ENCODE measurements at regions not wholly inside any gene's neighbourhood (a gene's known extent, or its start where the extent isn't known, plus 50 kb on each side); places are given as distances from the start of the nearest gene placed in this dataset.

DNA sequence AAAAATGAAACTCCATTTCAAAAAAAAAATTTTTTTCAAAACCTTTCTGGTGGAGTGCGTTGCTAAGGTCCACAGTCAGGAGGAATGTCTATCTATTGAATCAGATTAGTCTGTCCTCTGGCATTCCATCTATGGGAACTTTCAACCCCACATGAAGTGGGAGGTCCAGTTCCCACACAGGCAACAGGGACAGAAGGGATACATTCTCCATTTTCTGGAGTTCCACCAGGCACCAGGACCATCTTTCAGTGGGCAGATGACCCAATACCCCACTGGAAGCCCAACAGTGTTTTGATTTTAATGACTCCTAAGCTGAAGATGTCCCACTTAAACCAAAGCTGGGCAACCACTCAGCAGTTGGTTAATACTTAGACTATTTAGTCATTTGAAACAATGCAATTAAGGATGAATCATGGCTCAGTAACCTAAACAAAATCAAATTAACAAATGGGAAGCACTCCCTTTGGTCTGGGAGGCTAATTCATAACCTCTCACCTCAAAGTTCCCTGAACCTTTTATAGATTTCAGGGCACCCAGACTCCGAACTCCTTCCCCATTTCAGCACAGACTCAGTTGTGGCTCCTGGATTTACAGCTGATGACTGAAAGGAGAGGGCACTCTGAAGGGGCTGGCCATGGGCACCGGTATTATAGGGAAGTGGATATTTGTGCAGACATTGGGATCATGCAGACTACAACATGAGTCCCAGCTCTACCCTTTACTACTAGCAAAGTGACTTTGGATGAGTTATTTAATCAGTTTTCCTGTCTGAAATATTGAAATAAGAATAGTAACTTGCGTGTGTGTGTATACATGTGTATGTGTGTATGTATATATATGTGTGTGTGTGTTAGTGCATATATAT, 264.3 kb upstream of the LRTM1 start:
- no peak for TF ChIP-seq POLR2AphosphoS5 (IDR thresholded peaks at IDR 0.05; ENCODE audit: low read length)
- TF ChIP-seq RAD21 (IDR thresholded peaks at IDR 0.05; ENCODE audit: insufficient read depth, low read depth, low read length) = no peak
- no peak for TF ChIP-seq NR2C2 (IDR thresholded peaks at IDR 0.05; ENCODE audit: borderline replicate concordance, control insufficient read depth, insufficient read length, low read depth)
- TF ChIP-seq YY1 (IDR thresholded peaks at IDR 0.05; ENCODE audit: low read depth, low read length) = no peak

Measured in GM12878 (cell line).